Glutamatergic neuron (in vitro differentiated cells): ENCODE measurements at regions not wholly inside any gene's neighbourhood (a gene's known extent, or its start where the extent isn't known, plus 50 kb on each side); places are given as distances from the start of the nearest gene placed in this dataset.
A peak's percentile ranks its signal among the peaks of the same experiment; 100 is the strongest.
"Not testable (repeated sequence)": the region's sequence is repeated elsewhere in the genome, so short reads cannot be mapped to it uniquely, and the experiment has no call there.

Source experiments
- DNase-seq: peaks from one replicate; pipeline ENCODE4 v3.0.0; 2022
- H3K27ac Mint-ChIP-seq: one replicate; pipeline ENCODE4 v1.8.0; 2020; ENCODE audit warnings: mild to moderate bottlenecking, mixed read lengths, inconsistent platforms; ENCODE audit not compliant: unreplicated experiment
- H3K27me3 Mint-ChIP-seq: one replicate; pipeline ENCODE4 v1.8.0; 2020; ENCODE audit warnings: mild to moderate bottlenecking, moderate library complexity, mixed read lengths, inconsistent platforms; ENCODE audit not compliant: unreplicated experiment
- H3K36me3 Mint-ChIP-seq: one replicate; pipeline ENCODE4 v1.8.0; 2020; ENCODE audit warnings: mild to moderate bottlenecking, mixed read lengths, inconsistent platforms; ENCODE audit not compliant: unreplicated experiment
- H3K4me1 Mint-ChIP-seq: one replicate; pipeline ENCODE4 v1.8.0; 2020; ENCODE audit warnings: mild to moderate bottlenecking, low read depth, mixed read lengths, inconsistent platforms; ENCODE audit not compliant: unreplicated experiment
- H3K4me3 Mint-ChIP-seq: one replicate; pipeline ENCODE4 v1.8.0; 2020; ENCODE audit warnings: mild to moderate bottlenecking, mixed read lengths, inconsistent platforms; ENCODE audit not compliant: unreplicated experiment
- H3K9me3 Mint-ChIP-seq: one replicate; pipeline ENCODE4 v1.8.0; 2020; ENCODE audit warnings: mild to moderate bottlenecking, moderate library complexity, mixed read lengths, inconsistent platforms; ENCODE audit not compliant: unreplicated experiment
- CTCF ChIP-seq: fragments of 200-600 bp; sonication (generic); IDR thresholded peaks from one replicate; pipeline ENCODE4 v1.5.0; 2021; ENCODE audit not compliant: partially characterized antibody, unreplicated experiment

- DNase-seq: no peak
- no peak overlapping the region for H3K4me3 Mint-ChIP-seq
- H3K9me3 Mint-ChIP-seq: no peaks in the 10 kb centered on the region
- peaks cover 2% of the 10 kb centered on the region for H3K27me3 Mint-ChIP-seq
- TF ChIP-seq CTCF: no peak
- H3K36me3 Mint-ChIP-seq: no peaks in the 10 kb centered on the region
- no peaks in the 10 kb centered on the region for H3K4me1 Mint-ChIP-seq
- no peak overlapping the region for H3K27ac Mint-ChIP-seq
These were observed 607.1 kb downstream of the COL12A1 start for GRCh38 chr6:74598462-74599393.

GRCh38 chr6:74597840-74598239 is 608.0 kb downstream of the COL12A1 start:
- Mint-ChIP-seq H3K27me3 (peaks cover 2% of the 10 kb centered on the region), H3K36me3 (no peaks in the 10 kb centered on the region), H3K27ac (no peak overlapping the region), H3K4me3 (no peak overlapping the region), H3K9me3 (no peaks in the 10 kb centered on the region), H3K4me1 (no peaks in the 10 kb centered on the region)
- TF ChIP-seq CTCF: no peak
- DNase-seq: no peak

- H3K4me1 Mint-ChIP-seq: no peaks in the 10 kb centered on the region
- H3K4me3 Mint-ChIP-seq: no peak overlapping the region
- H3K9me3 Mint-ChIP-seq: no peaks in the 10 kb centered on the region
- no peaks in the 10 kb centered on the region for H3K36me3 Mint-ChIP-seq
- DNase-seq: no peak
- no peak for TF ChIP-seq CTCF
- H3K27ac Mint-ChIP-seq: no peak overlapping the region
- peaks cover 2% of the 10 kb centered on the region for H3K27me3 Mint-ChIP-seq
These were observed 608.6 kb downstream of the COL12A1 start for GRCh38 chr6:74597266-74597665.

- no peak for DNase-seq
- no peak overlapping the region for H3K27ac Mint-ChIP-seq
- TF ChIP-seq CTCF: no peak
- no peaks in the 10 kb centered on the region for H3K4me1 Mint-ChIP-seq
- H3K9me3 Mint-ChIP-seq: no peaks in the 10 kb centered on the region
- peaks cover 2% of the 10 kb centered on the region for H3K27me3 Mint-ChIP-seq
- no peaks in the 10 kb centered on the region for H3K36me3 Mint-ChIP-seq
- H3K4me3 Mint-ChIP-seq: no peak overlapping the region
These were observed 609.3 kb downstream of the COL12A1 start for GRCh38 chr6:74596588-74596987.

GRCh38 chr6:74594350-74594749 is 611.5 kb downstream of the COL12A1 start:
- H3K36me3 Mint-ChIP-seq, H3K27me3 Mint-ChIP-seq, H3K4me3 Mint-ChIP-seq, H3K27ac Mint-ChIP-seq, DNase-seq, H3K4me1 Mint-ChIP-seq, H3K9me3 Mint-ChIP-seq: not testable (repeated sequence)
- TF ChIP-seq CTCF: peak; percentile 66
